Astrocyte of the spinal cord (primary cell): ENCODE measurements at regions not wholly inside any gene's neighbourhood (a gene's known extent, or its start where the extent isn't known, plus 50 kb on each side); places are given as distances from the start of the nearest gene placed in this dataset.
"Not testable (repeated sequence)": the region's sequence is repeated elsewhere in the genome, so short reads cannot be mapped to it uniquely, and the experiment has no call there.

Experiments
- DNase-seq: peaks from one replicate; pipeline ENCODE4 v3.0.0; 2011; ENCODE audit warnings: low read depth, low spot score
- H3K4me3 ChIP-seq: 2 replicates; pipeline ENCODE4 v1.5.1; 2011; ENCODE audit warnings: low read depth, mild to moderate bottlenecking, low read length, moderate library complexity
- in situ Hi-C: cut with HindIII; loops from 2 replicates; pipeline ENCODE4 v1.10.0; 2017; ENCODE audit warnings: low sequenced_read_pairs
- TF ChIP-seq, protein P1 (sequence below): IDR thresholded peaks from 2 replicates; pipeline ENCODE4 v1.5.1; 2012; ENCODE audit warnings: low read depth, mild to moderate bottlenecking, low read length, inconsistent platforms

GRCh38 chr18:1846640-1847039 lies 724.7 kb downstream of the METTL4 start:
- DNase-seq: peak; percentile 63
- TF ChIP-seq, protein P1, sequence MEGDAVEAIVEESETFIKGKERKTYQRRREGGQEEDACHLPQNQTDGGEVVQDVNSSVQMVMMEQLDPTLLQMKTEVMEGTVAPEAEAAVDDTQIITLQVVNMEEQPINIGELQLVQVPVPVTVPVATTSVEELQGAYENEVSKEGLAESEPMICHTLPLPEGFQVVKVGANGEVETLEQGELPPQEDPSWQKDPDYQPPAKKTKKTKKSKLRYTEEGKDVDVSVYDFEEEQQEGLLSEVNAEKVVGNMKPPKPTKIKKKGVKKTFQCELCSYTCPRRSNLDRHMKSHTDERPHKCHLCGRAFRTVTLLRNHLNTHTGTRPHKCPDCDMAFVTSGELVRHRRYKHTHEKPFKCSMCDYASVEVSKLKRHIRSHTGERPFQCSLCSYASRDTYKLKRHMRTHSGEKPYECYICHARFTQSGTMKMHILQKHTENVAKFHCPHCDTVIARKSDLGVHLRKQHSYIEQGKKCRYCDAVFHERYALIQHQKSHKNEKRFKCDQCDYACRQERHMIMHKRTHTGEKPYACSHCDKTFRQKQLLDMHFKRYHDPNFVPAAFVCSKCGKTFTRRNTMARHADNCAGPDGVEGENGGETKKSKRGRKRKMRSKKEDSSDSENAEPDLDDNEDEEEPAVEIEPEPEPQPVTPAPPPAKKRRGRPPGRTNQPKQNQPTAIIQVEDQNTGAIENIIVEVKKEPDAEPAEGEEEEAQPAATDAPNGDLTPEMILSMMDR: no peak
- in situ Hi-C loops: no loop called here
- no peak overlapping the region for H3K4me3 ChIP-seq

GRCh38 chr18:1848716-1849115 lies 722.6 kb downstream of the METTL4 start:
- in situ Hi-C loops: no loop called here
- DNase-seq: peak; percentile 7

DNA sequence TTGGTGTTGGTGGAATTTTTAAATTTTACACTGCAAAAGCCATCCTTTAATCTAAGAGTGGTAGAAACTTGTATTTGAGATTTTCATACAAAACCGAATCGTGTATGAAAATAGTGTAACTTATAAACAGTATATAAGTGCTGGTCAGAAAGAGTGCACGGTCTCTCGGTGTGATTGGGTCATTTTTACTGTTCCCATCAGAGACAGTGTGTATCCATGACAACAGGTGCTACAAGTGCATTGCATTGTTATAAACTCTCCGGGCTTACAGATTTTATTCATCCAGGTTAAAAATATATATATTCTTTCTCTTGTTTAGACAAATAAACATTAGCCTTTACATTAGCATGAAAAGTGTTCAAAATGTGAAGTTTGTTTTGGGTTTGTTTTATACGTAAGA lies 721.9 kb downstream of the METTL4 start:
- in situ Hi-C loops: no loop called here

More at GRCh38 chr18:1848716-1849115, 722.6 kb downstream of the METTL4 start:
- TF ChIP-seq, protein P1: no peak
- no peak overlapping the region for H3K4me3 ChIP-seq

DNA sequence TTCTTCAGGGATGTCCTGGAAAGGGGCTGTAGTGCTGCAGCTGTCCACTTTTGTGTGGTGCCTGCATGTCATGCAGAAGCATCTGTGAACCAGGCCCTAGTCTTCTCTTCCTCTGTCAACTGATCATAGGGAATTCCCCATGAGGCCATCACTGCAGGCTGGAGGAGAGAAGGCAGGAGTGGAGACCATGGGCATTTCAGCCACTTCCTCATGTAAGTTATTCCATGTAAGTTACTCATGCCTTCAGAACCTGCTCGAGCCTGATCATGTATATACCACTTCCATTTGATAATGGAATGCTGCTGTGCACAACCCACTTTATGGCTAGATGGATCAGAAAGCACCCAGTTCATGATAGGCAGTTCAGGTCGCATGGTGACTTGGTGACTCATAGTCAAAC lies 714.0 kb downstream of the METTL4 start:
- DNase-seq, H3K4me3 ChIP-seq, in situ Hi-C loops: not testable (repeated sequence)

More for the DNA sequence above, 721.9 kb downstream of the METTL4 start:
- TF ChIP-seq, protein P1: no peak
- no peak overlapping the region for H3K4me3 ChIP-seq
- DNase-seq: no peak

DNA sequence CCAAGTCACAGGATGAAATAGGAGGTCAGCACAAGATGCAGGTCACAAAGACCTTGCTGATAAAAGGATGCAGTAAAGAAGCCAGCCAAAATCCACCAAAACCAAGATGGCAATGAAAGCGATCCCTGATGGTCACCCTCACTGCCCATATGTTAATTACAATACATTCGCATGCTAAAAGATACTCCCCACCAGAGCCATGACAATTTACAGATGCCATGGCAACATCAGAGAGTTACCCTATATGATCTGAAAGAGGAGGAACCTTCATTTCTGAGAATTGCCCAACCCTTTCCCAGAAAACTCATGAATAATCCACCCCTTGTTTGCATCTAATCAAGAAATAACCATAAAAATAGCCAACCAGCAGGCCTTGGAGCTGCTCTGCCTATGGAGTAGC lies 709.8 kb downstream of the METTL4 start:
- in situ Hi-C loops: no loop called here
- no peak overlapping the region for H3K4me3 ChIP-seq
- DNase-seq: no peak
- TF ChIP-seq, protein P1: no peak

DNA sequence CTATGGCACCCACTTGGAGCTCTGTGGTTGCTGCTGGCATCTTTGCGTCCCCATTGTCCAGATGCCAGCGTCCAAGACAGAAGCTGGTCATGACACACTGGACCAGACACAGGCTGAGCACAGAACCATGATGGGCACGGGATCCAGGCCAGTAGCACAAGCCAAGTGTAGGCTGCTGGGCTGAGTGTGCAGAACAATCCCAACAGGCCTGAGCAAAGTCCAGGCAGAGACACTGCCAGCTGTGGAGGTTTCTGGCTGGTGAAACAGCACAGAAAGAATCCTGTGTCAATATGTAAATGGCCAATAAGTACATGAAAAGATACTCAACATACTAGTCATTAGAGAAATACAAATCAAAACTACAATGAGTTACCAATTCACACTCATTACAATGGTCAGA lies 705.4 kb downstream of the METTL4 start:
- no peak for DNase-seq
- no peak overlapping the region for H3K4me3 ChIP-seq
- in situ Hi-C loops: no loop called here
- TF ChIP-seq, protein P1: no peak

DNA sequence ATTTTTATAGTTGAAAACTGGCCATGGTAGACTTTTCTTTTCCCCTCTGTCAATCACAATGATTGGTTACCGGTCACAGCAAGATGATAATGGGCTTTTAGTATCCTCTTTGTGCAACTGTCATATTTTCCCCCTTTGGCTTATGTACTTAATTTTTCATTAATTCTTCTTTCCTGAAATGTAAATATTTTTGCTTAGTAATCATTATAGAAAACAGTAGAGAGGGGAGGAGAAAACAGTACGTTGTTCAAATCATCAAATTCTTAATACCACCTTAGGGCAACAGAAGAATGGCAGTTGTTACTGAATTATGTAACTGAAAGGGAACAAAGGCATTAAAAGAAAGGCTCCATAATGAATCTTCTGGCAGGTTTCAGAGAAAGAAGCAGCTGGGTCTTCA lies 699.0 kb downstream of the METTL4 start:
- DNase-seq: no peak
- TF ChIP-seq, protein P1: no peak
- no peak overlapping the region for H3K4me3 ChIP-seq
- in situ Hi-C loops: no loop called here
